Adrenal gland (tissue), 5 donors: ENCODE measurements at regions not wholly inside any gene's neighbourhood (a gene's known extent, or its start where the extent isn't known, plus 50 kb on each side); places are given as distances from the start of the nearest gene placed in this dataset.

Source experiments
- CTCF ChIP-seq, 6 experiments: fragments of 450-650 bp in 4 of 6; fragments of 200-600 bp in 2 of 6; sonication (generic) in 1 of 6; IDR thresholded peaks; 1 replicate in 5 of 6; 2 replicates in 1 of 6; pipeline versions ENCODE4 v1.5.1 to v1.8.0; 2016 to 2021; ENCODE audit warnings: antibody characterized with exemption in 6 of 6, mild to moderate bottlenecking in 2 of 6, moderate library complexity in 1 of 6
- POLR2A ChIP-seq, 2 donors: fragments of 450-650 bp; IDR thresholded peaks; one replicate each; pipeline ENCODE4 v1.6.1; 2017; ENCODE audit warnings: antibody characterized with exemption in 2 of 2, mild to moderate bottlenecking in 2 of 2, moderate library complexity in 1 of 2
- donor health status: DM: no; HTN: no; CAD: no.

GRCh38 chr4:189815404-189816192 is 125.1 kb upstream of the FRG1 start:
- no peak for TF ChIP-seq CTCF (IDR thresholded peaks at IDR 0.05)
- TF ChIP-seq POLR2A (IDR thresholded peaks at IDR 0.05), result no peak
